CD4-positive, alpha-beta T cell treated with Interleukin-15 for 4 hours (primary cell): ENCODE measurements at regions not wholly inside any gene's neighbourhood (a gene's known extent, or its start where the extent isn't known, plus 50 kb on each side); places are given as distances from the start of the nearest gene placed in this dataset.
"Not testable (repeated sequence)": the region's sequence is repeated elsewhere in the genome, so short reads cannot be mapped to it uniquely, and the experiment has no call there.

Source experiments
- DNase-seq: peaks from one replicate; pipeline ENCODE4 v3.0.0-alpha.2; 2020; ENCODE audit warnings: low spot score

DNA sequence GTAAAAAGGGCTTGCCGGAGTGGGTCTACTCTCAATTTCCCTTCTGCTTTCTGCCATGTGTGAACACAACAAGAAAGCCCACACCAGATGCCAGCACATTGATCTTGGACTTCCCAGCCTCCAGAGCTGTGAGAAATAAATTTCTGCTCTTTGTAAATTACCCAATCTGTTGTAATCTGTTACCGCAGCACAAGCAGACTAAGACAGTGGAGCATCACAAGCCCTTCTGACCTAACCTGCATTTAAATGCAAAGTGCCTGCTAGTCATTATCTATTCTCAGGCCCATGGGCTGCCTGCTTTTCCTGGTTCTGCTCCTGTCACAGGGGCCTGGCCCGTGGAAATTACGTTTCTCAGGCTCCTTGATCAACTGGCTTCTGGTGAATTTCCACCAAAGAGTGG lies 199.3 kb upstream of the AUTS2 start:
- DNase-seq, result no peak

DNA sequence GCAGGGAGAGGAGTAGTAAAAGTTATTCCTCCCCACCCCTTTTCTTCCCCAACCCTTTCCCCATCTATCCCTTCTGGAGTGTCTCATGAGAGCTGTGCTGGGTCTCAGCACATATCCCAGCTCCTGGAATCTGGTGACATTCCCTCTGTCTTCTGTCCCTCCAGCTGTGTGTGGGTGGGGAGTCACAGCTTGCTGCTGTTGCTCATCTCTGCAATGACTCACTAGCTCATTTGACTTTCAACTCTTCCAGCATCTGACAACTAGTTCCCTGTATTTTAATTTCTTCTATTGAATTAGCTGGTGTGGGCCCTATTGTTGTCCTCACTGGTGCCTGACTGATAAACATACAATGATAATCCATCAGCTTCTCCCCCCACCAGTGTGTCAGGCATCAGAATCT lies 198.9 kb upstream of the AUTS2 start:
- DNase-seq, result no peak

DNA sequence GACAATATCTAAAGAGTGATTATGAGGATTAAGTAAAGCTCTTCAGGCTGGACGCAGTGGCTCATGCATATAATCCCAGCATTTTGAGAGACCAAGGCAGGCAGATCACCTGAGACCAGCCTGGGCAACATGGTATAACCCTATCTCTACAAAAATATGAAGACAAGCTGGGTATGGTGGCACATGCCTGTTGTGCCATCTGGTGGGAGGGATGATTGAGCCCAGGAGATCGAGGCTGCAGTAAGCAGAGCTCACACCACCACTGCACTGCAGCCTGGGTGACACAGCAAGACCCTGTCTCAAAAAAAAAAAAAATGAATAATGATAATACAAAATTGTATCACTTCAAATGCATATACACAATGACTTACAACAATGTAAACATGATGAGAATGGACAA lies 195.6 kb upstream of the AUTS2 start:
- DNase-seq, result no peak

DNA sequence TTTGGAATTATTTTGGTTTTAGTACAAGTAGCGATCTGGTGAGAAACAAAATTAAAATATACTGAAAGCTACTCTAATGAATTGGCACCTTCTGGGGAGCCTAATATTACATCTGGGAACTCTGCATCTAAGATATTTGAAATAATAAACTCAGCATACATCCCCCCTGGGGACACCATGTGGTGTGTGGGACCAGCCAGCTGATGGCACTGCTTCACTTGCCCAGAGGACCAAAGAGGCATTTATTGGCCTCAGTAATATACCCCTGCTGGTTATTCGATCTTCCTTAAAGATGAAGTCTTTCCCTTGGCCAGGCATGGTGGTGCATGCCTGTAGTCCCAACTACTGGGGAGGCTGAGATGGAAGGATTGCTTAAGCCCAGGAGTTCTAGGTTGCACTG lies 195.1 kb upstream of the AUTS2 start:
- no peak for DNase-seq

DNA sequence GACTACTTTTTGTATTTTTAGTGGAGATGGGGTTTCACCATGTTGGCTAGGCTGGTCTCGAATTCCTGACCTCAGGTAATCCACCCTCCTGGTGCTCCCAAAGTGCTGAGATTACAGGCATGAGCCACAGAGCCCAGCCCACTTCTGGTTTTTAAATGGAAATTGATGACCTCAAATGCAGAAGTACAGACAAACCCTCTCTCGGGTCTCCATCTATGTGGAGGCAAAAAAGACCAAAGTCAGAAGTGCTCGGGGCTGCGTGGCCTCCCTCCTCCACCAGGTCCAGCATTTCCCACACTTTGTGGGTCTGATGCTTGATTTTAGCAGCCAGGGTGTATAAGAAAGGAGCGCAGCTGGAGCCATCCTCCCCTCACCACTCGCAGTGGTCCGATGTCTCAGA lies 187.3 kb upstream of the AUTS2 start:
- no peak for DNase-seq

DNA sequence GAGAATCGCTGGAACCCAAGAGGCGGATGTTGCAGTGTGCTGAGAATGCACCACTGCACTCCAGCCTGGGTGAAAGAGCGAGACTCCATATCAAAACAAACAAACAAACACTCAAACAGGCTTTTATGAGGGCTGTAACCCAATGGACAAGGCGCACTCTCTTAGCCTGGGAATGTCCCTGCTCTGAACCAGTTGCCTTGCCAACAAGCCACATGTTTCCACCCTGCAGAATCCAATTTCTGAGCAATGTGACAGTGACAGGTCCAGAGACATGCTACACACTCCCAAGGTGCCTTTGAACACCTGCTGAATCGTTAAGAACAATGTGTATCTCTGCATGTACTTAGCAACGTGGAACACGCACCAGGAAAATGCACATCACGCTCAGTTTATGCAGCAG lies 186.8 kb upstream of the AUTS2 start:
- no peak for DNase-seq

DNA sequence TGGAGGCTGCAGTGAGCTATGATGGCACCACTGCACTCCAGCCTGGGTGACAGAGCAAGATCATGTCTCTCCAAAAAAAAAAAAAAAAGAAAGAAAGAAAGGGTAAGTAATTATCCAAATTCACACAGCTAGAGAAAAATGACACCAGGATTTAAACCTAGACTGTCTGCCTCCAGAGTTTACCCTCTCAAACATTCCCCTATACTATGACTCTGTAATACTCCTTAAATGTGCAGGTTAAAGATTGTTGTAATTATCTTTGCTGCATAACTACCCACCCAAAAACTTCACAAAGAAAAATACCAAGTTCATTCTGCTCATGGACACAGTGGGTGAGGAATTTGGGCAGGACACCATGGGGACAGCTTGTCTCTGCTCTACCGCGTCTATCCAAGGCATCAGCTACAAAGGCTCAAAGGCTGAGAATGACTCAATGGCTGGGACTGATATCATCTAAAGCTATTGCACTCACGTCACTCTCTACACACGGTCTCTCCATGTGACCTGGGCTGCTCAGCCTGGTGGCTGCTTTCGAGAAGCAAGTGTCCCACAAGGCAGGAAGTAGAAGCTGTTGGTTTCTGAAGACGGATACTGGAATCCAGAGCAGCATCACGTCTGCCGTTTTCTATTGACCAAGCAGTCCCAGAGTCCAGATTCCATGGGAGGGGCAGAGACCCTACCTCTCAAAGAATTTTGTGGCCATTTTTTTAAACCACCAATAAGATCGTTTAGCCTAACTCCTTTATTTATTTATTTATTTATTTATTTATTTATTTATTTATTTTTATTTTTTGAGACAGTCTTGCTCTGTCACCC lies 185.7 kb upstream of the AUTS2 start:
- DNase-seq, result no peak

DNA sequence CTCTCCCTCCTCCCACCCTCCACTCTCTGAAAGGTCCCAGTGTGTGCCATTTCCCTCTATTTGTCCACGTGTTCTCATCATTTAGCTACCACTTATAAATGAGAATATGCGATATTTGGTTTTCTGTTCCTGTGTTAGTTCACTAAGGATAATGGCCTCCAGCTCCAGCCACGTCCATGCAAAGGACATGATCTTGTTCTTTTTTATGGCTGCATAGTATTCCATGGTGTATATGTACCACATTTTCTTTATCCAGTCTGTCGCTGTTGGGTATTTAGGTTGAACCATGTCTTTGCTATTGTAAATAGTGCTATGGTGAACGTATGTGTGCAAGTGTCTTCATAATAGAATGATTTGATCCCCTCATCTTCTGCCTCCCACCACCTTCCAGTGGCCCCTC lies 183.7 kb upstream of the AUTS2 start:
- DNase-seq, result no peak

DNA sequence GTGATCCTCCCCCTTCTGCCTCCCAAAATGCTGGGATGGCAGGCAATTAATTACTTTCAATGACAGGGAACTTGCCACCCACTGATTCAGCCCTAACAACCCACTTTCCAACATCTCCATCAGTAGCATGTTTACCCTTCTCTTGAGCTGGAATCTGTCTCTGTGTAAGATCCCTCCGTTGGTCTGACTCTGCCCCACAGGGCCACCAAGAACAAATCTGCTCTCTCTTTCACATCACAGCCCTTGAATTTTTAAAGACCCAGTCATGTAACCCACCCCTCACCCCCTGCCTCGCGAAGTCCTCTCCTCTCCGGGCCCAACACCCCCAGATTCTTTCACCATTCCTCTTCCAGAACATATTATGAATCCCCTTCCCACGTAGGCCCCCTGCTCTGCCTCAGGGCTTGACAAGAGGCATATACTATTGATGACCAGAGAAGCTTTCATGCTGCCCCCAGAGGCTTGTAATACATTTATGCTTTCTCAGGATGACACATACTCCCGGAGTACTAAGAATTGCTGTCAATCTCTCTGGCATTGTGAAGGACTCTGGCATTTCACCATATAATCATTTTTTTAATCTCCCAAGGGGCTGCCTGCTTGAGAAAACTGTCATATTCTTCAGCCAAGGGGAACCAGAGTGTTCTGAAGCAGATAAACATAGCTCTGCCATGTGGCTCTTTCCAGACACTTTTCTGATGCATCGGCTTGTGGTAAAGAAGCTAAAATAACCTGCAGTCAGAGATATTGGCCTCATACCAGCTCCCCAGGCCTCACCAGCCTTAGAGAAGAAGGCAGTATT lies 179.2 kb upstream of the AUTS2 start:
- no peak for DNase-seq

DNA sequence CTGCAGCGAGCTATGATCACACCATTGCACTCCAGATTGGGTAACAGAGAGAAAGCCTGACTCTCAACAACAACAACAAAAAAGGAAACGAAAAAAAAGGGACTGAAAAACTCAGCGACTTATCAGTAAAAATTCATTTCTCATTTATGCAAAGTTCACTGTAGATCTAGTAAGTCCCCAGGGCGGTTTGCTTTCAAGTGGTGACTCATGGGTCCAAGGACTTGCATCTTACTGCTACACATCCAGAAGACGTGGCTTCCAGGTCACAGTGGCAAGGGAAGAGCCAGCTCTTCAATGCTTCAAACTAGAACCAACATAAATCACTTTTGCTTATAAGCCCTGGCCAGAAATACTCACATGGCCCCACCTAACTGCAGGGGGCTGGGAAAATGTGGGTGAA lies 178.3 kb upstream of the AUTS2 start:
- DNase-seq, result no peak

DNA sequence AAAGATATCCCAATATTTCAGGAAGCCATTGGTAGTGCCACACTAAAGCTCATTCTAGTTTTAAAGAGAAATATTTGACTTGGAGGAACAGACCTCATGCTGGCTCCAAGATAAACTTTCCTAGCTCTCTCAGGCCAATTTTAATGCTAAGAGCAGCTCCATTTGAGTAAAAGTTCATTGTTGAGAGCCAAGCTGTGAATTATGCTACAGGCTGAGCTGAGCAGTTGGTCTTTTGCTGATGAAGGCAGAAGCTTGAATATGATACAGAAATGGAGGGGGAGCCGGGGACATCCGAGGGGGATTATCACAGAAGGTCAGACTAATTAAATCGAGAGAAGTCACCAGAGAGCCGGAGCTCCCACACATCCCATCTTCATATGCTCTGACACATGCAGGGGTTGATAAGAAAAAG lies 175.7 kb upstream of the AUTS2 start:
- DNase-seq, result no peak

DNA sequence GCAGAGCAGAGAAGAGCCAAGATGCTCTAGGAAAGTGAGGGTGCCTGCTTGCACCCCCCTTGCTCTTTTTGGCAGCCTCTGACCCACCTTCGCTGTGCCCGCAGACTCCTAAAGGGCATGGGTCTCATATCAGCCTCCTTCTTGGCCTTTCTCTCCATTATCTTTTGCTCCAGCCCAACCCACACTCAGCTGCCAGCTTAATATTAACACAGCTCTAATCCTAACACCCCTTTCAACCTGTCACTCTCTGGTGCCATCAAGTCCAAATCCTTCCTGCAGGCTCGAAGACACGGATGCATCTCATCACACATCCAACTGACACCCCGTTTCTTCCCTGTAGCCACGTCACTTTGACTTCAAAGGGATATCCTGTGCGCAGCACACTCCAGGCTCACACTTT lies 171.6 kb upstream of the AUTS2 start:
- no peak for DNase-seq

DNA sequence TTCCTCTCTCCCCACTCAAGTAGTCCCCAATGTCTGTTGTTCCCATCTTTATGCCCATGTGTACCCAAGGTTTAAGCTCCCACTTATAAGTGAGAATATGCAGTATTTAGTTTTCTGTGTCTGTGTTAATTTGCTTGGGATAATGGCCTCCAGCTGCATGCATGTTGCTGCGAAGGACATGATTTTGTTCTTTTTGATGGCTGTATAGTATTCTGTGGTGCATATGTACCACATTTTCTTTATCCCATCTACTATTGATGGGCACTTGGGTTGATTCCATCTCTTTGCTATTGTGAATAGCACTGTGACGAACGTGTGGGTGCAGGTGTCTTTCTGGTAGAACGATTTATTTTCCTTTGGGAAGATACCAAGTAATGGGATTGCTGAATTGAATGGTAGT lies 170.2 kb upstream of the AUTS2 start:
- DNase-seq, result no peak

DNA sequence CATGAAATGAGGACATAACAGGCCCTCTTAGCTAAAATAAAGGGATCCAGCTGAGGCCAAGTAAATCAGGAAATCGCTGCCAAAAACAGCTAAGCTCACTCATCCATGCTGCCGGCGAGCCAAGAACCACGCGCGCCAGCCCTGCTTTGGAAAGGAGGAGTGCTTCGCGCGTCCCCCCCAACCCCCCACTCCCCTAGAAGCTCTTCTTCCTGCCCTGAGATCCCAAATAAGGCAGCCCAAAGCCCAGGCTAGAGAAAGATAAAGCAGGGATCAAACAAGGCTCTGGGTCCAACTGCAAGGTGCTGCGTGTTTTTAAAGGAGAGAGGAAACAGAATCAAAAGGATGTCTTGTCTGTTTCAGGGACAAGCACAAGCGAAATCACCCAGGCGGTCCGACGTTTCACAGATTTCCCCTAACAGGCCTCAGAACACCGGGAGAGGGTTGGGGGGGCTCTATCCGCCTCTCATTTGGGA lies 168.3 kb upstream of the AUTS2 start:
- no peak for DNase-seq

DNA sequence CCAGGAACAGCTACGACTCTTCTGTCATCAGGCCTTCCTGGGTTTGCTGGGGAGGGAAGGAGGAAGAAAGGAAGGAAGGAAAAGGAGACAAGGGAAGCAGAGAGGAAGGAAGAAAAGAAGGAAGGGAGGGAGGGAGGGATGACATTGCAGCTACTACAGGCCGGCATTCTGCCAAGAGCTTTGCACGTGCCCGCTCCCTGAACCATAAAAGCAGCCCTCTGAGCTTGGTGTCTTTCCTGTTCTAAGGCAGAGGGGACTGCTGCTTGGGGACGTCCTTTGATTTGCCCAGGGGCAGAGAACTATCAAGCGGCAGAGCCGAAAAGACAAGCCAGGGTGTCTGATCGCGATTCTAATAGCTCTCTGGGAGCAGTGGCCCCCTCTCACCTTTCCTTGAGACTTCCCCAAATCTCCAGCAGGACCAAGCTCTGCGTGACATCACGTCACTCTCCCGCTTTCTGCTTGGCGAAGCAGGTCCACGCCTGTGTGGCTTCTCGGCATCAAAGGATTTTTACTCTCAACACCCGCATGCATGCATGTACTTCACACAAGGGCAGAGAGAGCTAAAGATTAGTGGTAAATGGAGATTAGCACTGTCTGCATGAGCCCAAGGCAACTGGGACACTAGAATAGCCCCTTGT lies 167.8 kb upstream of the AUTS2 start:
- no peak for DNase-seq

DNA sequence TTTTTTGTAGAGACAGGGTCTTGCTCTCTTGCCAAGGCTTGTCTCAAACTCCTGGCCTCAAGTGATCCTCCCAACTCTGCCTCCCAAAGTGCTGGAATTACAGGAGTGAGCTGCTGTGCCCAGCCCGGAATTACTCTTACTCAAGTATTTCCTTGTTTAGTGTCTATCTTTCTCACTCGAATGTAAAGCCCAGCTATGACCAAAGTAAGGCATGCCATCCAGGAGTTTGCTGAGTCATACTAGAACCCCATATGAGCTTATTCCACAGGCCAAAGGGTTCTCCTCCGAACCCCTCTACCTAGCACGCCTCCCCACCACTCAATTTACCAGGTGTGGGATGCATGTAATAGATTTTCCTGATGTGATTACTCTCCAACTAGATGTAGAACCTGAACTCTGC lies 166.6 kb upstream of the AUTS2 start:
- DNase-seq, result no peak

DNA sequence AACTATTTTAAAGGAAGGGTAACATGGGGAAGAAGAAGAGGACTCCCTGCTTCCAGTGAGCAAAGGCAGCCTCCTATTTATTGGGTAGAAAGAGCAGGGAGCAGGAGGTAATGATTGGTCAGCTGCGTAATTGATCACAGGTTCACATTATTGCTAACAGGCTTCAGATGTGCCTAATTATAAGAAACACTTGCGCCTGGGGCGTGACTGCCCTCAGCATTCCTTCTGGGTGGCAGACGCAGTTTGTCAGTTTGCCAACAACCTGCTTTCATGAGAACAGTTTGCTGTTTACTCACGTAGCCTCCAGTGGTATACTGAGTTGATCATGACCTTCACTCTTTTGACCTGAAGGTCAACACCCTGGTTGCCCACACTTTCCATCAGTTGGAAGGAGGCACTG lies 166.0 kb upstream of the AUTS2 start:
- DNase-seq, result not testable (repeated sequence)

DNA sequence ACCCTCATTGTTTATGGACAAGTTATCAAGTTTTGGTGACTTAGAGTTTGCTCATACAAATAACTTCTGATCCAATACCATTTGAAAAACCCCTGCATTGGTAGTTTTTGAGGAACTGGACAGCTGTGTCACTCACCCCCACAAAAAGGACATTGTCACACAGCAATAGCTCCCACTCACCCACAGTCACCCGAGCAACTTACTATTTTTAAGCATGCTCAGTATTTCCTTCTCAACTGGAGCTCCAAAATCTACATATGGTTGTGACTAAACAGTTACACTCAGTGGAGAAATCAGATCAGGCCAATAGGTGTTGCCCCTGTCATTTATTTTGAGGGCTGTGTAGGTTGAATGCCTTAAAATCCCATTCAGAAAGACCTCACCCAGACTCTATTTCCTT lies 165.2 kb upstream of the AUTS2 start:
- DNase-seq, result no peak

DNA sequence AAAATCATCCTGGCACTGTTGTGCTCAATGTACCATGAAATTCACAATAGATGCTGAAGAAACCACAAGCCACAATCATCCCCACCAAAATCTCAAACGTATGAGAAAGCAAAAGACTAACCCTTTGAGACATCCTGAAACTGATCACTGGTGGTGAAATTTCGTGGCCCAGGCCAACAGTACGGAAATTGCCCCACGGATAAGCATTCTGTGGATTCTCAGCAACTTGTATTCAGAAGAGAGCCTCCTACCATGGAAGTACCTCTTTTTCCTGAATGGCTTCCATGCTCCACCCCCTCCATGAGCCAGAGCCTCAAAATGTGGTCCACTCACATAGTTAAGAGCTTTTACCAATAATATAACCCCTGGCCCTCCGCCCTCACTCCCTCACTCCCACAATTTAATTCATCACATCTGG lies 163.9 kb upstream of the AUTS2 start:
- no peak for DNase-seq

DNA sequence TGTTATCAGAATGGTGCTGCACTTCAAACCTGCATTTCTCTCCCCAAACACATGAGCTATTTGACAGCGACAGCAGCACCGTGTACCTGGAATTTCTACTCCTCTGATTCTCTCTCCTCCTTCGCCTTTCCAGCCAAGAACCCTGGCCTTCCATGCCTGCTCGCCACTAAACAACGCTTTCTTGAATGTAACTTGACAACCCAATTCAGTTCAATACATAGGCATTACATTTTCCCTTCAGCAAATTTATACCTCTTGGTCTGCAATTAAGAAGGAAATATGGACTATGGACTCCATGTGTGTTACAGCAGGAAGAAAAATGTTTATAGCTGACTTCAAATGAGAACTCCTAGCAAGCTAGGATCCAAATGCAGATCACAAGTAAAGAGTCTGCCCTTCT lies 162.6 kb upstream of the AUTS2 start:
- no peak for DNase-seq

DNA sequence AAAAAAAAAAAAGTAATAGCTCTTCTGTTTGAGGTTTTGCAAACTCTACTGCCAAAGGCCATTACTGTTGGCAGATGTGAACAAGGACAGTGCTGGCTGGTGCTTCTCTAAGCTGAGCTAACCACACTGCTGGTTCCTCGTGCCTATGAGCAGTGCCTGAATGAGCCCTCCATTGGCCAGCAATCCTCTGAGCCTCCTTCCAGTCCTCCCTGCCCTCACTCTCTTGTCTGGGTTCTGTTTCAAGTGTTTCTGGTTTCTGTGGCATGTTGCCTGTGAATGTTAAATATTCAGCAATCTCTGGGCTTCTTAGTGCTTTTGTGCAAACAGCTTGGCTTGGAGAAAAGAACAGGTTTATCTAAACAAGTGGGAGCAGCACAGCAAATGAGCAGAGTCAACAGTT lies 161.3 kb upstream of the AUTS2 start:
- DNase-seq, result no peak

DNA sequence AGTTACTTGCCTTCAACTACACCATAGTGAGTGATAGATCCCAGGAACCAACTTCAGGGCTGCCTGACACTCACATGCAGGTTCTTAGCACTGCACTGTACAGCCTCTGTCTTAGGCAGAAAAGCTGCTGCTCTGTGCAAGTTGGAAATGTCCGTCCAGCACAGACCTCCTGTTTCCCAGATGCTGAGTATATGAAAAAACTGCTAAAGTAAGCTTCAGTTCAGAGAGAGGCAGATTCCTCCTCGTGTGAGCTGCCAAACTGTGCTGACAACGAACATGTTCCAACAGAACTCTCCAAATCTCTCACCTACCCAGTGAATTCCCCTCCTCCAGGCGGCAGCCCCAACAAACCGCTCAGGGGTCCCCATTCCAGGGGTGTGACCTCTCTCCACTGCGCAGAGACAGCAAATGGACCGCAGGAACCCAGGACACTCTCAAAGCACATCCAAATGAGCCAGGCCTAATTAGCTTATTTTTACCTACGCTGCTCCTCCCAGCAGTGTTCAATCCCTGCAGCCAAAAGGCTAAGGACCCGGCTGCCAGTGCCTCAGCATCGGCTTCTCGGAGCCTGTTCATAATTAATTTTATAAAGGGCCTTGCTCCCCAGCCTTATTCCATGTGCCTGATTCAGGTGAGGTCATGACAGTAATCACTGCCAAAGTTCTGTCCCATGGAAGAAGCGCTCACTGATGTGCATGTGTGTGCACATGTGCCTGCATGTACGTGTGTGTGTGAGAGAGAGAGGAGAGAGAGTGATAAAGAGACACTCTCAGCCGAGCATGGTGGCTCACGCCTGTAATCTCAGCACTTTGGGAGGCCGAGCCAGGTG lies 159.5 kb upstream of the AUTS2 start:
- DNase-seq, result no peak
